HG03342 (cell line): ENCODE measurements at regions not wholly inside any gene's neighbourhood (a gene's known extent, or its start where the extent isn't known, plus 50 kb on each side); places are given as distances from the start of the nearest gene placed in this dataset.
A peak's percentile ranks its signal among the peaks of the same experiment; 100 is the strongest.
"Not testable (repeated sequence)": the region's sequence is repeated elsewhere in the genome, so short reads cannot be mapped to it uniquely, and the experiment has no call there.

Source experiments
- ATAC-seq: cut with Tn5 transposase; IDR thresholded peaks from one replicate; pipeline ENCODE4 v1.9.1; 2021; ENCODE audit warnings: mild to moderate bottlenecking, moderate library complexity; ENCODE audit not compliant: unreplicated experiment

GRCh38 chrX:40418813-40419195 lies 162.0 kb upstream of the ATP6AP2 start:
- no peak for ATAC-seq

GRCh38 chrX:40418146-40418812 lies 162.5 kb upstream of the ATP6AP2 start:
- ATAC-seq: no peak

GRCh38 chrX:40415675-40416074 lies 165.1 kb upstream of the ATP6AP2 start:
- ATAC-seq: no peak

- no peak for ATAC-seq
Observed at GRCh38 chrX:40414335-40414734, 166.4 kb upstream of the ATP6AP2 start.

- ATAC-seq: no peak
Observed at GRCh38 chrX:40411340-40412111, 169.2 kb upstream of the ATP6AP2 start.

GRCh38 chrX:40410859-40411258 lies 169.9 kb upstream of the ATP6AP2 start:
- ATAC-seq: no peak

- ATAC-seq: peak; percentile 42
Observed at GRCh38 chrX:40406330-40406859, 174.4 kb upstream of the ATP6AP2 start.

- ATAC-seq: no peak
Observed at GRCh38 chrX:40405399-40405798, 175.4 kb upstream of the ATP6AP2 start.

- ATAC-seq: no peak
Observed at GRCh38 chrX:40403757-40404156, 177.0 kb upstream of the ATP6AP2 start.

GRCh38 chrX:40402831-40403533 lies 177.8 kb upstream of the ATP6AP2 start:
- ATAC-seq: peak; percentile 58

- ATAC-seq: no peak
Observed at GRCh38 chrX:40395102-40395501, 185.7 kb upstream of the ATP6AP2 start.

- no peak for ATAC-seq
Observed at GRCh38 chrX:40394302-40394701, 186.5 kb upstream of the ATP6AP2 start.

GRCh38 chrX:40392599-40392998 lies 188.2 kb upstream of the ATP6AP2 start:
- no peak for ATAC-seq

GRCh38 chrX:40391662-40392061 lies 189.1 kb upstream of the ATP6AP2 start:
- no peak for ATAC-seq

GRCh38 chrX:40389555-40389954 lies 191.2 kb upstream of the ATP6AP2 start:
- no peak for ATAC-seq

- ATAC-seq: no peak
Observed at GRCh38 chrX:40388441-40388840, 192.3 kb upstream of the ATP6AP2 start.

- ATAC-seq: not testable (repeated sequence)
Observed at GRCh38 chrX:40387869-40388268, 192.9 kb upstream of the ATP6AP2 start.

GRCh38 chrX:40387311-40387710 lies 193.5 kb upstream of the ATP6AP2 start:
- not testable (repeated sequence) for ATAC-seq

- ATAC-seq: no peak
Observed at GRCh38 chrX:40385682-40386081, 195.1 kb upstream of the ATP6AP2 start.

- ATAC-seq: no peak
Observed at GRCh38 chrX:40385256-40385655, 195.5 kb upstream of the ATP6AP2 start.

GRCh38 chrX:40383969-40384368 lies 196.8 kb upstream of the ATP6AP2 start:
- no peak for ATAC-seq

GRCh38 chrX:40383360-40383759 lies 197.4 kb upstream of the ATP6AP2 start:
- ATAC-seq: no peak
